ENCODE measurements at regions not wholly inside any gene's neighbourhood (a gene's known extent, or its start where the extent isn't known, plus 50 kb on each side); places are given as distances from the start of the nearest gene placed in this dataset.
"Not testable (repeated sequence)": the region's sequence is repeated elsewhere in the genome, so short reads cannot be mapped to it uniquely, and the experiment has no call there.

- no peak for DNase-seq (ENCODE audit: low read depth in 2 of 2)
- Histone ChIP-seq H4K20me1 (ENCODE audit: control insufficient read depth, extremely low read depth, insufficient read depth, low read length) (no peaks in the 10 kb centered on the region), H3K79me2 (ENCODE audit: control insufficient read depth, insufficient read depth, low read length) (no peaks in the 10 kb centered on the region), H3K27ac (ENCODE audit: insufficient read depth, low read length) (no peak overlapping the region), H2AFZ (ENCODE audit: low read length) (no peak overlapping the region), H3K4me3 (replicated peaks in 1 of 4; ENCODE audit: control extremely low read depth in 1 of 4, insufficient read depth in 1 of 4, low read depth in 3 of 4, low read length in 4 of 4) (no peak overlapping the region), H3K36me3 (ENCODE audit: control insufficient read depth, insufficient read depth, low read length) (no peaks in the 10 kb centered on the region), H3K9me3 (ENCODE audit: control insufficient read depth, insufficient read depth, low read depth, low read length) (no peaks in the 10 kb centered on the region), H3K4me2 (ENCODE audit: extremely low read depth, insufficient read depth, low read length) (no peak overlapping the region), H3K4me1 (ENCODE audit: control insufficient read depth, extremely low read depth, insufficient read depth, low read length) (no peaks in the 10 kb centered on the region), H3K9ac (ENCODE audit: insufficient read depth, low read length) (no peak overlapping the region), H3K27me3 (ENCODE audit: control insufficient read depth, insufficient read depth, low read length) (no peaks in the 10 kb centered on the region)
- TF ChIP-seq, protein P1, sequence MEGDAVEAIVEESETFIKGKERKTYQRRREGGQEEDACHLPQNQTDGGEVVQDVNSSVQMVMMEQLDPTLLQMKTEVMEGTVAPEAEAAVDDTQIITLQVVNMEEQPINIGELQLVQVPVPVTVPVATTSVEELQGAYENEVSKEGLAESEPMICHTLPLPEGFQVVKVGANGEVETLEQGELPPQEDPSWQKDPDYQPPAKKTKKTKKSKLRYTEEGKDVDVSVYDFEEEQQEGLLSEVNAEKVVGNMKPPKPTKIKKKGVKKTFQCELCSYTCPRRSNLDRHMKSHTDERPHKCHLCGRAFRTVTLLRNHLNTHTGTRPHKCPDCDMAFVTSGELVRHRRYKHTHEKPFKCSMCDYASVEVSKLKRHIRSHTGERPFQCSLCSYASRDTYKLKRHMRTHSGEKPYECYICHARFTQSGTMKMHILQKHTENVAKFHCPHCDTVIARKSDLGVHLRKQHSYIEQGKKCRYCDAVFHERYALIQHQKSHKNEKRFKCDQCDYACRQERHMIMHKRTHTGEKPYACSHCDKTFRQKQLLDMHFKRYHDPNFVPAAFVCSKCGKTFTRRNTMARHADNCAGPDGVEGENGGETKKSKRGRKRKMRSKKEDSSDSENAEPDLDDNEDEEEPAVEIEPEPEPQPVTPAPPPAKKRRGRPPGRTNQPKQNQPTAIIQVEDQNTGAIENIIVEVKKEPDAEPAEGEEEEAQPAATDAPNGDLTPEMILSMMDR (conservative IDR thresholded peaks at IDR 0.05 in 1 of 2, IDR thresholded peaks at IDR 0.05 in 1 of 2; ENCODE audit: low read depth in 1 of 2, low read length in 2 of 2) = no peak
- TF ChIP-seq EZH2 (IDR thresholded peaks at IDR 0.05; ENCODE audit: low read length, missing control alignments) = no peak
Observed at GRCh38 chr7:68187532-68187931, 1190.9 kb downstream of the TYW1 start.

GRCh38 chr7:68192941-68193340 is 1196.3 kb downstream of the TYW1 start:
- no peak overlapping the region for H3K4me2 ChIP-seq (ENCODE audit: extremely low read depth, insufficient read depth, low read length)
- no peak overlapping the region for H2AFZ ChIP-seq (ENCODE audit: low read length)
- DNase-seq (ENCODE audit: low read depth in 2 of 2) = no peak
- H3K79me2 ChIP-seq (ENCODE audit: control insufficient read depth, insufficient read depth, low read length) = no peaks in the 10 kb centered on the region
- H3K27ac ChIP-seq (ENCODE audit: insufficient read depth, low read length) = no peak overlapping the region
- no peaks in the 10 kb centered on the region for H3K27me3 ChIP-seq (ENCODE audit: control insufficient read depth, insufficient read depth, low read length)
- H3K36me3 ChIP-seq (ENCODE audit: control insufficient read depth, insufficient read depth, low read length) = no peaks in the 10 kb centered on the region
- H4K20me1 ChIP-seq (ENCODE audit: control insufficient read depth, extremely low read depth, insufficient read depth, low read length) = no peaks in the 10 kb centered on the region
- H3K9me3 ChIP-seq (ENCODE audit: control insufficient read depth, insufficient read depth, low read depth, low read length) = no peaks in the 10 kb centered on the region
- H3K4me3 ChIP-seq (replicated peaks in 1 of 4; ENCODE audit: control extremely low read depth in 1 of 4, insufficient read depth in 1 of 4, low read depth in 3 of 4, low read length in 4 of 4) = no peak overlapping the region
- no peak overlapping the region for H3K9ac ChIP-seq (ENCODE audit: insufficient read depth, low read length)
- H3K4me1 ChIP-seq (ENCODE audit: control insufficient read depth, extremely low read depth, insufficient read depth, low read length) = no peaks in the 10 kb centered on the region
- TF ChIP-seq, protein P1 (conservative IDR thresholded peaks at IDR 0.05 in 1 of 2, IDR thresholded peaks at IDR 0.05 in 1 of 2; ENCODE audit: low read depth in 1 of 2, low read length in 2 of 2) = no peak
- TF ChIP-seq EZH2 (IDR thresholded peaks at IDR 0.05; ENCODE audit: low read length, missing control alignments) = no peak

- not testable (repeated sequence) for DNase-seq (ENCODE audit: low read depth in 2 of 2); H4K20me1 ChIP-seq (ENCODE audit: control insufficient read depth, extremely low read depth, insufficient read depth, low read length); H3K27ac ChIP-seq (ENCODE audit: insufficient read depth, low read length); H3K4me1 ChIP-seq (ENCODE audit: control insufficient read depth, extremely low read depth, insufficient read depth, low read length); H3K4me2 ChIP-seq (ENCODE audit: extremely low read depth, insufficient read depth, low read length); H3K79me2 ChIP-seq (ENCODE audit: control insufficient read depth, insufficient read depth, low read length); H3K9ac ChIP-seq (ENCODE audit: insufficient read depth, low read length); H3K4me3 ChIP-seq (replicated peaks in 1 of 4; ENCODE audit: control extremely low read depth in 1 of 4, insufficient read depth in 1 of 4, low read depth in 3 of 4, low read length in 4 of 4); H3K27me3 ChIP-seq (ENCODE audit: control insufficient read depth, insufficient read depth, low read length); H3K9me3 ChIP-seq (ENCODE audit: control insufficient read depth, insufficient read depth, low read depth, low read length); H2AFZ ChIP-seq (ENCODE audit: low read length); H3K36me3 ChIP-seq (ENCODE audit: control insufficient read depth, insufficient read depth, low read length)
Observed at GRCh38 chr7:68195642-68196041, 1199.0 kb downstream of the TYW1 start.

All from fibroblast of lung (primary cell).